NCI-H2029 (cell line): ENCODE measurements at regions not wholly inside any gene's neighbourhood (a gene's known extent, or its start where the extent isn't known, plus 50 kb on each side); places are given as distances from the start of the nearest gene placed in this dataset.

Experiments used
- DNase-seq: peaks from one replicate; lab custom pipeline; 2025; lab: John Stamatoyannopoulos, UW

- no peak for DNase-seq
These were observed 68.7 kb upstream of the RNF7 start for GRCh38 chr3:141669434-141669833.

GRCh38 chr3:141677701-141678100 lies 60.4 kb upstream of the RNF7 start:
- DNase-seq, result no peak

- peak; percentile 89 for DNase-seq
These were observed 57.3 kb upstream of the RNF7 start for GRCh38 chr3:141680620-141681389.

GRCh38 chr3:141681390-141681780 lies 56.7 kb upstream of the RNF7 start:
- no peak for DNase-seq

- no peak for DNase-seq
These were observed 56.1 kb upstream of the RNF7 start for GRCh38 chr3:141682007-141682406.

- no peak for DNase-seq
These were observed 55.2 kb upstream of the RNF7 start for GRCh38 chr3:141682921-141683320.

- DNase-seq, result no peak
These were observed 53.3 kb upstream of the RNF7 start for GRCh38 chr3:141684758-141685157.

- peak; percentile 92 for DNase-seq
These were observed 51.4 kb upstream of the RNF7 start for GRCh38 chr3:141686466-141687291.
